ENCODE measurements at regions not wholly inside any gene's neighbourhood (a gene's known extent, or its start where the extent isn't known, plus 50 kb on each side); places are given as distances from the start of the nearest gene placed in this dataset.

DNA sequence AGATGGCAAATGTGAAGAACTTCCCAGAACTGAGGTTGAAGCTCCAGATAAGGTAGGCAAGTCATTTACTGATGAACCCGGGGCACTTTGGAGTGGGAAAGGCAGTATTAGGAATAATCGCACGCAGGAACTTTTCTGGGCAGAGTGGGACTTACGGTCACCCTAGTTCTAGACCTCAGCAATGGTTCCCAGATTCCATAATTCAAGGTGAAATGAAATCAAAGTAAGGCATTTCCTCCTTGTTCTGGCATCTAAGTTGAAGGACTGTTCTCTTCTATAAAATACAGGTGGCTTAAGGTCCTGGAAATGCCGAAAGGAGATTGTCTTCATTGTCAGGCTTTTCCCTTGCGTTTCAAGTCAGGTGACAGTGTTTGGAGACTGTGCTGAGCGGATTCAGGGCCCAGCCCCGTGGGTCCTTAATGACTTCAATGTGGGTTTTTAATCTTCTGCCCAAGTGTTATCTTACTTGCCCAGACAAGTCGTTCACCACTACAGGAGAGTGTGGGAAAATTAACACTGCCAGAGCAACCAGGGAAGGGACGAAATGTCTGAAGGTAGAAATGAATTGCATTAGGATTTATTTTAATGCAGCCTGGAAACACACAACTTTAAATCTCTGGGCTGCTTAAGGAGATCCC, 52.1 kb upstream of the STOX2 start:
- FAIRE-seq, result no peak

DNA sequence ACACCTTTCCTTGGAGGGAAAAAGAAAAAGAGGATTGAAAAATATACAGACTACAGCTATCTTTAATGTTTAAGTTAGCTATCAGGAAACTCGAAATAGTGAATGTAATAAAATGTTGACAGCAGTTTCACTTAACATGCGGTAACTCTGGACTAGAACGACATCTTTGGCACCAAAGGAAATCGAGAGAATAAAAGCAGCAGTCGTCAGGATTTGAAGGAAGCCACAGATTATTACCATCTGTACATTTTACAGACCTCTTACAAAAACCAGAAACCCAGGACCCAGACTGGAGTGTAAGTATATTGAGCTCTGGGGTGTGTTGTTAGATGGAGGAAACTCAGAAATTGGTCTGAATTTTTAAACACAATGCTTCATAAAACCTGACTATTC, 51.6 kb upstream of the STOX2 start:
- FAIRE-seq, result no peak

Data from endometrium (tissue), 2 donors.